T-helper 1 cell (primary cell): ENCODE measurements at regions not wholly inside any gene's neighbourhood (a gene's known extent, or its start where the extent isn't known, plus 50 kb on each side); places are given as distances from the start of the nearest gene placed in this dataset.
"Not testable (repeated sequence)": the region's sequence is repeated elsewhere in the genome, so short reads cannot be mapped to it uniquely, and the experiment has no call there.

Experiments
- DNase-seq, 5 donors: peaks; one replicate each; pipeline ENCODE4 v3.0.0-alpha.2; 2012 to 2020

- DNase-seq: no peak
Measured at GRCh38 chr12:25800101-25800500, 158.4 kb upstream of the RASSF8 start.

- DNase-seq: no peak
Measured at GRCh38 chr12:25801734-25802133, 156.7 kb upstream of the RASSF8 start.

- DNase-seq: no peak
Measured at GRCh38 chr12:25802143-25802542, 156.3 kb upstream of the RASSF8 start.

DNA sequence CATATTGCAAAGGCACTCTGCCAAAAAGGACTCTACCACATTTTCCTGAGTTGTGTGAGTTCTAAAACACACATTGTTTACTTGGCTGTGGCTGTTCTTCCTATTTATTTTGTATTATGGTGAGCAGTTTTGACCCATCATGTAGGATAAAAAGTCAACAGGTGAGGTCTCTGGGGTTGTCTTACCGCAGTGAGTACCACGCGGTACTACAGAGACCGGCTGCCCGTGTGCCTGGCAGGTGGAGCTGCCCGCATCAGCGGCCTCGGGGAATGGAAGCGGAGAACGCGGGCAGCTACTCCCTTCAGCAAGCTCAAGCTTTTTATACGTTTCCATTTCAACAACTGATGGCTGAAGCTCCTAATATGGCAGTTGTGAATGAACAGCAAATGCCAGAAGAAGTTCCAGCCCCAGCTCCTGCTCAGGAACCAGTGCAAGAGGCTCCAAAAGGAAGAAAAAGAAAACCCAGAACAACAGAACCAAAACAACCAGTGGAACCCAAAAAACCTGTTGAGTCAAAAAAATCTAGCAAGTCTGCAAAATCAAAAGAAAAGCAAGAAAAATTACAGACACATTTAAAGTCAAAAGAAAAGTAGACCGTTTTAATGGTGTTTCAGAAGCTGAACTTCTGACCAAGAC is 155.3 kb upstream of the RASSF8 start:
- DNase-seq: not testable (repeated sequence)

GRCh38 chr12:25804286-25804685 is 154.2 kb upstream of the RASSF8 start:
- DNase-seq: not testable (repeated sequence)

GRCh38 chr12:25806271-25806670 is 152.2 kb upstream of the RASSF8 start:
- DNase-seq: peak in 1 of 5 donors; percentile 53

GRCh38 chr12:25808604-25809003 is 149.9 kb upstream of the RASSF8 start:
- no peak for DNase-seq

- DNase-seq: no peak
Measured at GRCh38 chr12:25810683-25811082, 147.8 kb upstream of the RASSF8 start.

GRCh38 chr12:25811656-25812126 is 146.8 kb upstream of the RASSF8 start:
- DNase-seq: no peak

GRCh38 chr12:25812295-25812694 is 146.2 kb upstream of the RASSF8 start:
- DNase-seq: no peak

DNA sequence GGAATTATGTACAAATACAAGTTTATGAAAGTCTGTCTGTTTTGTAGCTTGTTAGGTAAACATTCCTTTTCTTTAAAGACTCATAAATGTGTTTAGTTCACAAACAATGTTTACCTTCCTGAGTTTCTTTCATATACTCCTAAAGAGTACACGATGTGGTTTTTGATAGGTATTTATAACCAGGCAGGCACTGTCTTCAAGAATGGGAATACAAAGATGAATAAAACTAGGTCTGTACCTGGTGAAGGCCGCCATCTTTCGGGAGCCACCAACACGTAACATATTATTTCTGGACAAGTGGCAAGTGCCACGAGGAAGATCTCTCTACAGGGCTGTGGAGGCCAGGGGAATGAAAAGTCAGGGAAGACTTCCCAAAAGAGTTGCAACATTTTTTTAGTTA is 144.6 kb upstream of the RASSF8 start:
- DNase-seq: no peak

GRCh38 chr12:25816637-25817036 is 141.8 kb upstream of the RASSF8 start:
- DNase-seq: no peak

DNA sequence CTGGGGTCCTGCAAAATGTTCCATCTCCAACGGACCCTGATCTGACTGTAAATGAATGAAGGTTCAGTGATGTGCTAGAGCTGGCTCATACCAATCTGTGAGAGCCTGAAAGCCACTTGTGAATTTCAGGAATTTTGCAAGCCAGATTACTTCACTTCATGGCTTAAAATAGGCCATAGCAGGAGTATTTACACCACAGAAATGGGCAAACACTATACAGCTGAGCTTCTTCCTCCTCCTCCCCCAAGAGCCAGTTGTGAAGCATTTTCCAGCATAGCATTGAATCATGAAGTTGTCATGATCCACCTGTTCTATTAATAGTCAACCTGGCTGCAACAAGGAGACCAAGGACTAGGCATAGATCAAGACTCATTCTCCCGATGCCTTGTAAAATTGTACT is 141.3 kb upstream of the RASSF8 start:
- no peak for DNase-seq

GRCh38 chr12:25818596-25819390 is 139.7 kb upstream of the RASSF8 start:
- no peak for DNase-seq

- DNase-seq: no peak
Measured at GRCh38 chr12:25819691-25820090, 138.8 kb upstream of the RASSF8 start.

GRCh38 chr12:25822281-25822680 is 136.2 kb upstream of the RASSF8 start:
- DNase-seq: no peak

GRCh38 chr12:25824734-25825133 is 133.7 kb upstream of the RASSF8 start:
- DNase-seq: no peak

- DNase-seq: no peak
Measured at GRCh38 chr12:25825446-25825845, 133.0 kb upstream of the RASSF8 start.

DNA sequence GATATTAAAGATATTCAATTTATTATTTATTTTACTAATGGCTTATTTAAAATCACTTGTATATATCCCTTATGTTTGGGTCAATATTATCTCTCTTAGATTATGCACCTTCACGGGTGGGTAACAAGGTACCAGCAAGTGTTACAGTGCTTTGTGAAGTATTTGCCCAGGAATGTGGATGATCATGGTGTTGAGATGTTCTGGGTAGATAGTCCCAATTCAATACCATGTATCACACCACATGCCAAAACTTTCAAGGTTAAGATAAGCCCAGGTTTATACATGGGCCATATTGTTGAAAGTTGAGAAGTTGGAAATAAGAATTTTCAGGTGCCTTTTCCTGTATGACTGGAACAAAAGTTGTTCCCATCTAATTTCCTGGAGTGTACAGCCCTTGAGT is 131.3 kb upstream of the RASSF8 start:
- DNase-seq: no peak

GRCh38 chr12:25827747-25828146 is 130.7 kb upstream of the RASSF8 start:
- DNase-seq: no peak

DNA sequence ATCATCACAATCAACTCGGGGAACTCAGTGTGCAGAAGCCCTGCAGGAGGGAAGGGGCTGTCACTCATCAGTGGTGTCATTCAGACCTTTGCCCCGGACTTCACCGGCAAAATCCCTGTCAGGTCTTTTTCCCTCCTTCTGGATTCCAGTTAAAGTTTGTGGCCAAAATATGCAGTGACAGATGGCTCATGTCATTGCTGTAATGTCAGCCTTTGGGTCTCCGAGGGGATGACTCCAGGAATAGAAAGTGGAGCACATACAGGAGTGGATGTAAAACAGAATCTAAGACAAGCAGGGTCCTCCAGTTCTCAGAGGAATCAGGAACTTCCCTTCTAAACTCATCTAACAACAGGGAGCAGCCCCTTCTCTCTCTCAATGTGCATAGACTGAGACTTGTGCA is 130.3 kb upstream of the RASSF8 start:
- no peak for DNase-seq

DNA sequence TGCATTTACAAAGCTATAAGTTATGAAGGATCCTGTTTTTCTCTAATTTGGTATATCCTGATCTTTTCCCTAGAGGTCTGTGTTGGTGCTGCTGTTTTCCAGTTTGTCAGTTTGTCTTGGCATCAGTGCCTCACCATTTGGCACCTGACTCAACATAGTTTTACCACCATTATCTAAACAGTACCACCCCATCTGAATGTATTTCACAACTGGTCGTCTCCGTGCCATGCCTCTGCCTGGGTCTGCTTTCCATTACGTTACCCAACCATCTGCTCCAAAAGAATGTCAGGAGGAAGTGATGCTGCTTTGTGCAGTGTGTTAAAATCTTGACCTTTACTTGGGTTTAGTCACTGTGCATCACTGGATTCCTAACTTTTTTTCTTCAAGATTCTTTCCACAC is 129.3 kb upstream of the RASSF8 start:
- no peak for DNase-seq

GRCh38 chr12:25830456-25830855 is 128.0 kb upstream of the RASSF8 start:
- DNase-seq: no peak

- DNase-seq: no peak
Measured at GRCh38 chr12:25833657-25834056, 124.8 kb upstream of the RASSF8 start.
